Type B pancreatic cell (in vitro differentiated cells): ENCODE measurements at regions not wholly inside any gene's neighbourhood (a gene's known extent, or its start where the extent isn't known, plus 50 kb on each side); places are given as distances from the start of the nearest gene placed in this dataset.

ENCODE experiments used
- DNase-seq: peaks from one replicate; pipeline ENCODE4 v3.0.0; 2021; ENCODE audit warnings: mixed read lengths; ENCODE audit not compliant: unreplicated experiment; ENCODE audit errors: extremely low spot score
- H3K27ac Mint-ChIP-seq: 2 replicates; pipeline ENCODE4 v1.8.0; 2021; ENCODE audit warnings: mild to moderate bottlenecking, mixed read lengths
- H3K27me3 Mint-ChIP-seq: 2 replicates; pipeline ENCODE4 v1.8.0; 2021; ENCODE audit warnings: mixed read lengths
- H3K36me3 Mint-ChIP-seq: 2 replicates; pipeline ENCODE4 v1.8.0; 2021; ENCODE audit warnings: mixed read lengths
- H3K4me1 Mint-ChIP-seq: one replicate; pipeline ENCODE4 v1.8.0; 2021; ENCODE audit warnings: mixed read lengths; ENCODE audit not compliant: unreplicated experiment
- H3K4me3 Mint-ChIP-seq: 2 replicates; pipeline ENCODE4 v1.8.0; 2021; ENCODE audit warnings: mild to moderate bottlenecking, mixed read lengths
- H3K9me3 Mint-ChIP-seq: 2 replicates; pipeline ENCODE4 v1.8.0; 2021; ENCODE audit warnings: mixed read lengths
- TF ChIP-seq, protein P1 (sequence below): fragments of 200-600 bp; sonication (generic); conservative IDR thresholded peaks from 2 replicates; pipeline ENCODE4 v1.5.0; 2021; ENCODE audit warnings: antibody characterized with exemption, mild to moderate bottlenecking

DNA sequence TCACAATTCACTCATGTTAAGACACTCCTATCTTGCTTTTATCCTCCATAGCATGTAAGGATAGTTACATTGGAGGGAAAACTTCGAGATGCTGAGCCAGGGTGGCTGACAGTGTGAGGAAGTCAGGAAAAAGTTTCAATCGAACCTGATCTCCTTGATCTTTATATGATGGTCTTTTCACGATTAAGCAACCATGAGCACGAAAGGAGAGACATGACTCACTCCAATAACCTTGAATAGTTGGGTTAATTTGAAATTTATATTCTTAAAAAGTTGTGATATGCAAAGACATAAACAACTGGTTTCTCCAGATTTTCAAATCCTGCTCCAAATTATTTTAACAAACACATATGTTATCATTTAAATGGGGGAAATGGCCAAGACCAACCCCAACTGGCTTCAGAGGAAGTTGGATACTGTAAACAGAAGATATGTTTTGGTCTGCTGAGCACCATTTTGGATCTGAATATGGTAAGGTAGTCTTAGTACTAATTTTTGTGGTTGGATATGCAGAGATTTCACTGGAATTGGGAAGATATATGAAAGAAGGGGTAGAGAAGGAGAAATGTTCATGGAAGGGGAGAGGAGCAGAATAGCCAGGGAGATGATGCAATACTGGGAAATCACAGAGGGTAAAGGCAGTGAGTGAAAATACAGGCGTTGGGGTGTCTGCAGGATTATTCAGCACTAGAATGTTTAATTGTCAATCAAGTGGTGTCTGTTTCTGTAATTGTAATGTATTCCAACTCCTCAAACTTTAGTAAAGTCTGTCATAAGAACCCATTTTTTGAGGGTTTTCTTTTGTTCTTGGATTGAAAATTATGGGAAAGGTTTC is 185.2 kb upstream of the SLC38A2 start:
- Mint-ChIP-seq H3K27me3 (no peaks in the 10 kb centered on the region), H3K4me3 (no peak overlapping the region), H3K36me3 (peaks cover 4% of the 10 kb centered on the region), H3K27ac (no peak overlapping the region), H3K9me3 (no peaks in the 10 kb centered on the region), H3K4me1 (peaks cover 44% of the 10 kb centered on the region)
- no peak for DNase-seq
- TF ChIP-seq, protein P1, sequence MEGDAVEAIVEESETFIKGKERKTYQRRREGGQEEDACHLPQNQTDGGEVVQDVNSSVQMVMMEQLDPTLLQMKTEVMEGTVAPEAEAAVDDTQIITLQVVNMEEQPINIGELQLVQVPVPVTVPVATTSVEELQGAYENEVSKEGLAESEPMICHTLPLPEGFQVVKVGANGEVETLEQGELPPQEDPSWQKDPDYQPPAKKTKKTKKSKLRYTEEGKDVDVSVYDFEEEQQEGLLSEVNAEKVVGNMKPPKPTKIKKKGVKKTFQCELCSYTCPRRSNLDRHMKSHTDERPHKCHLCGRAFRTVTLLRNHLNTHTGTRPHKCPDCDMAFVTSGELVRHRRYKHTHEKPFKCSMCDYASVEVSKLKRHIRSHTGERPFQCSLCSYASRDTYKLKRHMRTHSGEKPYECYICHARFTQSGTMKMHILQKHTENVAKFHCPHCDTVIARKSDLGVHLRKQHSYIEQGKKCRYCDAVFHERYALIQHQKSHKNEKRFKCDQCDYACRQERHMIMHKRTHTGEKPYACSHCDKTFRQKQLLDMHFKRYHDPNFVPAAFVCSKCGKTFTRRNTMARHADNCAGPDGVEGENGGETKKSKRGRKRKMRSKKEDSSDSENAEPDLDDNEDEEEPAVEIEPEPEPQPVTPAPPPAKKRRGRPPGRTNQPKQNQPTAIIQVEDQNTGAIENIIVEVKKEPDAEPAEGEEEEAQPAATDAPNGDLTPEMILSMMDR: no peak

DNA sequence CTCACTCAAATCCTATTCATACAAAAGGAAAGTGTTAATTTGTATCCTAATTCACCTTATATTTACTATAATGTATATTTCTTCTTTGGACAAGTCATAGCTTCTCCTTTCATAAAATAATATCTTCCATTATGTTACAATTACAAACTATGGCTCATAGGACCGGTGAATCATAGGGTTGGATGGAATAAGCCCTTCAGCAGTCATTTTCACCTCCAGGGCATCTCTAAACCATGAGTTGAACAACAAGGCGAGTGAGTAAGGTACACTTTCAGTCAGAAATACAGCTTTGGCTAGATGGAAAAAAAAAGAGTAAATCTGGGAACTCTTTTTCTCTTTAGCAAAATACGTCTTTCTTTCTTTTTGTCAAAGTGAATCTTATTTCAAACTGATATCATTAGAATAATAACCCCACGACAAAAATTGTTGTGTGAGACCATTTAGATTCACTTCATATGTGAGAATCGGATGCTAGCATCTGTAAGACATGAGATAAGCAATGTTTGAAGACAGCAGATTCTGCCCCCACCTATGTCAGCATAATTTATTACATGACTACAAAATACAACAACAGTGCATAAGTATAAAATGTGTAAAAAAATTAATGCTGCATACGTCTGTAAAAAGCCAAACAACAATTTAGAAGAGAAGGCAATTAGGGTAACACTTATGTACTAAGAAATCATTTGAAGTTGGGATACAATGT is 184.4 kb upstream of the SLC38A2 start:
- TF ChIP-seq, protein P1: no peak
- Mint-ChIP-seq H3K4me3 (no peak overlapping the region), H3K27me3 (no peaks in the 10 kb centered on the region), H3K4me1 (peaks cover 41% of the 10 kb centered on the region), H3K36me3 (peaks cover 4% of the 10 kb centered on the region), H3K27ac (no peak overlapping the region), H3K9me3 (no peaks in the 10 kb centered on the region)
- no peak for DNase-seq

DNA sequence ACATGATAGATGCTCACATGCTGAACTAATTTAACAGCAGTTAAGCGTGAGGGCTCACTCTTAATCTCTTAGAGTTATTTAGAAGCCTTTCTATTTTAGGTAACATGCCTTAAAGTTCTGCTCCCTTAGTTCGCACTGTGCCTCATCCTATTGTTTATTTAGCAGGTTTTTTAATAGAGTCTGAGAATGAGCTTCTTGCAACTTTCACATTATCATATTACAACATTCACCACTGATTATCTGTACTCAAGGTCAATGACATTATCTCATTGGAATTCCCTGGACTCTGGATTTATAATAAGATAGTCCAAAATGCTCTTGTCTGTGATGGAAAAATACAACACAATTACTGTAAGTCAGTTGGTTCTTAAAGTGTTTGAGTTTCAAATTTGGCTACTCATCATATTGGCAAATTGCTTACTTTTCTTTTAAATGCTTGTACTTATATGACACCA is 183.6 kb upstream of the SLC38A2 start:
- TF ChIP-seq, protein P1: no peak
- peak overlapping the region; percentile 55 for H3K4me3 Mint-ChIP-seq

DNA sequence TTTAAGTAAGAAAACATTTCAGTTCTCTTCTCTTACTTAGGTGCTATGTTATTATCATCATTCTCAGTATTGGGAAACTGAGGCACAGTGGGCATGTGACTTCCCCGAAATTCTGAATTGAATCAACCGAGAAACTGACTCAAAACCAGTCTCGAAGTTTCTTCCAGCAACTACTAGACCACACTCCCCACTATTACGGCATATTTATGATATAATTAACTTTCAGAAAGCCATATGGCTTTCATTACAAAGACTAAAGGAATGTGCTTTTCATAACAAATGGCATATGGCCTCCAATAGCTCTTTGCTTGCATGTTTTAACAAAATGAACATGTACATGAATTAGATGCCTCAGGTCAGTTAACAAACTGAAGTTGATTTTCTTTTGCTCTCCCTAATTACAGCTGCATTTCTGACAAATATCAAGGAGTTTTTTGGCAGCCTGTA is 182.9 kb upstream of the SLC38A2 start:
- Mint-ChIP-seq H3K9me3 (no peaks in the 10 kb centered on the region), H3K36me3 (peaks cover 4% of the 10 kb centered on the region), H3K27me3 (no peaks in the 10 kb centered on the region), H3K4me3 (peak overlapping the region; percentile 55), H3K27ac (peak overlapping the region; percentile 39), H3K4me1 (peaks cover 41% of the 10 kb centered on the region)
- TF ChIP-seq, protein P1: no peak
- no peak for DNase-seq

More for the DNA sequence above, 183.6 kb upstream of the SLC38A2 start:
- Mint-ChIP-seq H3K27ac (peak overlapping the region; percentile 39), H3K4me1 (peaks cover 41% of the 10 kb centered on the region), H3K36me3 (peaks cover 4% of the 10 kb centered on the region), H3K9me3 (no peaks in the 10 kb centered on the region), H3K27me3 (no peaks in the 10 kb centered on the region)
- no peak for DNase-seq

DNA sequence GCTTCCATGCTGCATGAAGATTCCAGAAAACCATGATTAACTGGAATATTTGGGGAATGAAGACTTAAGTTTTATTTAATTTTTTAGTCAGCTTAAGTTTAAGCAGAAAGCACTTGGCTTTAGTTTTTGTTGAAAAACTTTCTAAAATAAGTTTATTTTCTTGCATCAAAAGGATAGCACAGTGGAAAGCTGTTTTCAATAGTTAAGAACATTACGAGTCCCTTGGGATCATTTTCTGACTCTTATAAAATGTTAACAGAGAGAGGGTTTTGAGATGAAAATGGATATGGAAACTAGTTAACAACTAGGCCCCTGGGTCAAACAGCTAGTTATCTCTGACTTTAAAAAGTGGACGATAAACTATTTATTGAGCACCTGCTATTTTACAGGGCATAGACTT is 181.9 kb upstream of the SLC38A2 start:
- Mint-ChIP-seq H3K4me1 (peaks cover 37% of the 10 kb centered on the region), H3K27ac (no peak overlapping the region), H3K27me3 (no peaks in the 10 kb centered on the region), H3K4me3 (no peak overlapping the region), H3K36me3 (peaks cover 4% of the 10 kb centered on the region), H3K9me3 (no peaks in the 10 kb centered on the region)
- TF ChIP-seq, protein P1: no peak
- no peak for DNase-seq
